SK-N-SH (cell line): ENCODE measurements at regions not wholly inside any gene's neighbourhood (a gene's known extent, or its start where the extent isn't known, plus 50 kb on each side); places are given as distances from the start of the nearest gene placed in this dataset.

Source experiments
- CTCF ChIA-PET: fragments of 300-600, 350-600 bp; formaldehyde crosslinking; extraction: SDS; loops from one replicate; lab custom pipeline; 2021; lab: Yijun Ruan, JAX
- POLR2A ChIA-PET: fragments of 350-600 bp; sonication (Branson Sonifier 250); formaldehyde crosslinking; extraction: SDS; loops from one replicate; lab custom pipeline; 2020; ENCODE audit warnings: antibody characterized with exemption, inconsistent platforms; lab: Yijun Ruan, JAX
- DNase-seq: peaks from one replicate; pipeline ENCODE4 v3.0.0; 2012
- H2AFZ ChIP-seq: fragments of 200-600 bp; sonication (generic); 2 replicates; pipeline ENCODE4 v1.8.1; 2016; ENCODE audit warnings: antibody characterized with exemption, mild to moderate bottlenecking, low read depth
- H3F3A ChIP-seq: fragments of 200-600 bp; sonication (generic); replicated peaks from 2 replicates; pipeline ENCODE3; 2016; ENCODE audit warnings: antibody characterized with exemption, mild to moderate bottlenecking; ENCODE audit not compliant: insufficient read depth
- H3K27ac ChIP-seq, 2 experiments: fragments of 200-500 bp in 1 of 2; fragments of 200-600 bp in 1 of 2; sonication (Bioruptor generic) in 1 of 2; sonication (generic), shearing (Covaris generic) in 1 of 2; 2 replicates each; pipeline versions ENCODE4 v1.5.1 to v1.6.1; 2014 to 2016; ENCODE audit warnings: low read depth in 2 of 2, inconsistent platforms in 1 of 2, low read length in 1 of 2, mild to moderate bottlenecking in 1 of 2, mixed read lengths in 1 of 2
- H3K27me3 ChIP-seq: fragments of 200-600 bp; sonication (generic), shearing (Covaris generic); 2 replicates; pipeline ENCODE4 v1.6.1; 2016; ENCODE audit warnings: mixed run types; ENCODE audit not compliant: insufficient read depth
- H3K36me3 ChIP-seq, 2 experiments: fragments of 200-500 bp in 1 of 2; fragments of 200-600 bp in 1 of 2; sonication (Bioruptor generic) in 1 of 2; sonication (generic) in 1 of 2; replicated peaks in 1 of 2; 2 replicates each; pipeline versions ENCODE3 to v1.5.1; 2014 to 2016; ENCODE audit warnings: low read length in 1 of 2, mild to moderate bottlenecking in 1 of 2; ENCODE audit not compliant: insufficient read depth in 2 of 2, control insufficient read depth in 1 of 2
- H3K4me1 ChIP-seq, 2 experiments: fragments of 200-500 bp in 1 of 2; fragments of 200-600 bp in 1 of 2; sonication (Bioruptor generic) in 1 of 2; sonication (generic), shearing (Covaris generic) in 1 of 2; 2 replicates each; pipeline versions ENCODE4 v1.5.1 to v1.6.1; 2014 to 2016; ENCODE audit warnings: low read depth in 1 of 2, low read length in 1 of 2, mixed run types in 1 of 2; ENCODE audit not compliant: insufficient read depth in 2 of 2, control insufficient read depth in 1 of 2
- H3K4me2 ChIP-seq: fragments of 200-600 bp; sonication (generic), shearing (Covaris generic); 2 replicates; pipeline ENCODE4 v1.6.1; 2017; ENCODE audit warnings: mixed run types
- H3K4me3 ChIP-seq, 2 experiments: fragments of 200-500 bp in 1 of 2; fragments of 200-600 bp in 1 of 2; sonication (Bioruptor generic) in 1 of 2; sonication (generic), shearing (Covaris generic) in 1 of 2; 2 replicates each; pipeline versions ENCODE4 v1.5.1 to v1.8.1; 2014 to 2016; ENCODE audit warnings: low read depth in 2 of 2, inconsistent platforms in 1 of 2, low read length in 1 of 2, mild to moderate bottlenecking in 1 of 2, mixed read lengths in 1 of 2, moderate library complexity in 1 of 2
- H3K79me2 ChIP-seq: fragments of 200-600 bp; sonication (generic); 2 replicates; pipeline ENCODE4 v1.8.1; 2017; ENCODE audit warnings: mild to moderate bottlenecking; ENCODE audit not compliant: insufficient read depth
- H3K9ac ChIP-seq: fragments of 200-600 bp; sonication (generic); 2 replicates; pipeline ENCODE4 v1.6.1; 2017; ENCODE audit warnings: mixed run types
- H3K9me2 ChIP-seq: fragments of 200-600 bp; sonication (generic); 2 replicates; pipeline ENCODE4 v1.6.1; 2017; ENCODE audit warnings: mixed run types
- H3K9me3 ChIP-seq: fragments of 200-600 bp; sonication (generic); 2 replicates; pipeline ENCODE4 v1.6.1; 2017; ENCODE audit warnings: mixed run types, mild to moderate bottlenecking, moderate library complexity
- H4K20me1 ChIP-seq: fragments of 200-600 bp; sonication (generic); 2 replicates; pipeline ENCODE4 v1.6.1; 2017; ENCODE audit warnings: mild to moderate bottlenecking, mixed run types; ENCODE audit not compliant: insufficient read depth
- EP300 ChIP-seq, 2 experiments: IDR thresholded peaks; 2 replicates each; pipeline versions ENCODE4 v1.4.0 to v1.6.1; 2012; ENCODE audit warnings: borderline replicate concordance in 1 of 2, low read depth in 1 of 2, low read length in 1 of 2
- EZH2phosphoT487 ChIP-seq: fragments of 200-600 bp; sonication (generic); IDR thresholded peaks from 2 replicates; pipeline ENCODE4 v1.6.1; 2017; ENCODE audit warnings: low read depth, mixed run types, mild to moderate bottlenecking, antibody characterized with exemption, moderate library complexity, borderline replicate concordance
- JUND ChIP-seq: IDR thresholded peaks from 2 replicates; pipeline ENCODE4 v1.4.0; 2012
- MEF2A ChIP-seq: IDR thresholded peaks from 2 replicates; pipeline ENCODE4 v1.4.0; 2012; ENCODE audit warnings: low read depth, borderline replicate concordance
- NFIC ChIP-seq: IDR thresholded peaks from 2 replicates; pipeline ENCODE4 v1.4.0; 2012; ENCODE audit warnings: borderline replicate concordance
- PBX3 ChIP-seq: IDR thresholded peaks from 2 replicates; pipeline ENCODE4; 2012
- POLR2AphosphoS5 ChIP-seq: IDR thresholded peaks from 2 replicates; pipeline ENCODE4 v1.6.1; 2012; ENCODE audit warnings: low read depth, low read length
- REST ChIP-seq: IDR thresholded peaks from 2 replicates; pipeline ENCODE4 v1.6.1; 2012; ENCODE audit warnings: mild to moderate bottlenecking, low read depth, low read length, moderate library complexity
- TCF12 ChIP-seq: IDR thresholded peaks from 2 replicates; pipeline ENCODE4 v1.4.0; 2012
- TEAD4 ChIP-seq: IDR thresholded peaks from 2 replicates; pipeline ENCODE4 v1.4.0; 2012; ENCODE audit warnings: mild to moderate bottlenecking, borderline replicate concordance; ENCODE audit not compliant: insufficient read depth
- WGBS: methylation state at CpG from one replicate; pipeline ENCODE4 v1.1.6; 2017; ENCODE audit warnings: low lambda C conversion rate; 5-methylcytosine and 5-hydroxymethylcytosine counted together

GRCh38 chr12:90024262-90024661, 315.6 kb upstream of the ATP2B1 start:
- WGBS = 49% methylated on average over 6 of the region's 6 CpGs

More at GRCh38 chr12:90024262-90024661, 315.6 kb upstream of the ATP2B1 start:
- H3K4me2 ChIP-seq = no peak overlapping the region
- no peaks in the 10 kb centered on the region for H3K36me3 ChIP-seq
- DNase-seq = no peak
- peak overlapping the region in 1 of 2 experiments; percentile 75; a peak in 1 of 4 replicates for H3K27ac ChIP-seq
- no peak overlapping the region for H3K9ac ChIP-seq
- POLR2A ChIA-PET = no interaction called here
- H4K20me1 ChIP-seq = no peaks in the 10 kb centered on the region
- peak; percentile 32; the same call in 1 of the 2 replicates for TF ChIP-seq MEF2A
- TF ChIP-seq EP300 (IDR thresholded peaks at IDR 0.05; ENCODE audit: borderline replicate concordance in 1 of 2, low read depth in 1 of 2, low read length in 1 of 2) = peak in 1 of 2 experiments; percentile 51; a peak in 1 of 4 replicates
- peak; percentile 27; the same call in 1 of the 2 replicates for TF ChIP-seq JUND
- no peak for TF ChIP-seq EZH2phosphoT487
- TF ChIP-seq TEAD4 = peak; percentile 70; the same call in 1 of the 2 replicates
- peak; percentile 30; the same call in 1 of the 2 replicates for TF ChIP-seq NFIC
- TF ChIP-seq POLR2AphosphoS5 = no peak
- peak; percentile 58 for TF ChIP-seq TCF12
- peak; percentile 62 for TF ChIP-seq PBX3
- TF ChIP-seq REST = no peak
- H3K9me2 ChIP-seq = 0 out of 2 replicates have a peak, but pooled peaks cover 3% of the 10 kb centered on the region
- H3K27me3 ChIP-seq = no peaks in the 10 kb centered on the region
- no peak overlapping the region for H3K4me3 ChIP-seq
- H2AFZ ChIP-seq = no peak overlapping the region
- CTCF ChIA-PET = interaction anchor here (1.1 kb wide), 1 partner anchor 917 kb away, joined by 3 read pairs; no protein-coding TSS in a partner anchor
- H3K79me2 ChIP-seq = no peaks in the 10 kb centered on the region
- peaks cover 15 to 27% of the 10 kb centered on the region in 2 experiments for H3K4me1 ChIP-seq
- H3K9me3 ChIP-seq = no peaks in the 10 kb centered on the region
- peaks cover 13% of the 10 kb centered on the region for H3F3A ChIP-seq
